ENCODE measurements at regions not wholly inside any gene's neighbourhood (a gene's known extent, or its start where the extent isn't known, plus 50 kb on each side); places are given as distances from the start of the nearest gene placed in this dataset.
A peak's percentile ranks its signal among the peaks of the same experiment; 100 is the strongest.

DNA sequence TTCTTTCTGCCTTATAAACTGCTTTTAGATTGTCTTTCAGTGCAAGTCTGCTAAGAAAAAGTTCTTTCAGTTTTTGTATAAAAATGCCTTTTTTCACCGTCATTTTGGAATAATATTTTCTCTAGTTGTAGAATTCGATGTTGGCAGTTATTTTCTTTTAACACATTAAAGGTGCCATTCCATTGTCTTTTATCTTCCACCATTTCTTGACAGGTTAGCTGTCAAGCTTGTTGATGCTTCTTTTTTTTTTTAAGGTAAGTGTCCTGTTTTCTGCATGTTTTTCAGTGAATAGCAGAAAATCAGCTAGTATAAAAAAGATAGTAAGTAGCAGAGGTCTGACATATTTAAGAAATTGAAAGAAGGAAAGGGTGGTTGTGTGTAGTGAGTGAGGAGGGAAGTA is 118.5 kb upstream of the NPFFR2 start:
- H3K27me3 ChIP-seq (replicated peaks; ENCODE audit: insufficient read depth, low read depth, low read length, poor library complexity), result no peaks in the 10 kb centered on the region
- intact Hi-C loops (cut with micrococcal nuclease; ENCODE audit: unreplicated experiment), result no loop called here

GRCh38 chr4:71923070-71923469 is 108.7 kb upstream of the NPFFR2 start:
- TF ChIP-seq, protein P1, sequence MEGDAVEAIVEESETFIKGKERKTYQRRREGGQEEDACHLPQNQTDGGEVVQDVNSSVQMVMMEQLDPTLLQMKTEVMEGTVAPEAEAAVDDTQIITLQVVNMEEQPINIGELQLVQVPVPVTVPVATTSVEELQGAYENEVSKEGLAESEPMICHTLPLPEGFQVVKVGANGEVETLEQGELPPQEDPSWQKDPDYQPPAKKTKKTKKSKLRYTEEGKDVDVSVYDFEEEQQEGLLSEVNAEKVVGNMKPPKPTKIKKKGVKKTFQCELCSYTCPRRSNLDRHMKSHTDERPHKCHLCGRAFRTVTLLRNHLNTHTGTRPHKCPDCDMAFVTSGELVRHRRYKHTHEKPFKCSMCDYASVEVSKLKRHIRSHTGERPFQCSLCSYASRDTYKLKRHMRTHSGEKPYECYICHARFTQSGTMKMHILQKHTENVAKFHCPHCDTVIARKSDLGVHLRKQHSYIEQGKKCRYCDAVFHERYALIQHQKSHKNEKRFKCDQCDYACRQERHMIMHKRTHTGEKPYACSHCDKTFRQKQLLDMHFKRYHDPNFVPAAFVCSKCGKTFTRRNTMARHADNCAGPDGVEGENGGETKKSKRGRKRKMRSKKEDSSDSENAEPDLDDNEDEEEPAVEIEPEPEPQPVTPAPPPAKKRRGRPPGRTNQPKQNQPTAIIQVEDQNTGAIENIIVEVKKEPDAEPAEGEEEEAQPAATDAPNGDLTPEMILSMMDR (conservative IDR thresholded peaks at IDR 0.05; ENCODE audit: low read depth, low read length), result no peak
- no peak for TF ChIP-seq EZH2 (IDR thresholded peaks at IDR 0.05; ENCODE audit: borderline replicate concordance, low read depth, low read length, poor library complexity, severe bottlenecking)
- Histone ChIP-seq H3K27me3 (replicated peaks; ENCODE audit: insufficient read depth, low read depth, low read length, poor library complexity) (no peaks in the 10 kb centered on the region), H3K27ac (ENCODE audit: low read depth, low read length, poor library complexity, severe bottlenecking) (no peak overlapping the region), H3K4me1 (ENCODE audit: insufficient read depth, low read length, poor library complexity, severe bottlenecking) (no peaks in the 10 kb centered on the region), H3K9me3 (ENCODE audit: low read depth, low read length, poor library complexity, severe bottlenecking) (no peaks in the 10 kb centered on the region), H3K36me3 (ENCODE audit: insufficient read depth, low read length, poor library complexity, severe bottlenecking) (no peaks in the 10 kb centered on the region), H3K4me3 (ENCODE audit: low read depth, low read length, poor library complexity, severe bottlenecking) (no peak overlapping the region)
- ChIA-PET POLR2A (ENCODE audit: low non-redundant PET) (no interaction called here), CTCF (no interaction called here)
- peak; percentile 28 for DNase-seq (ENCODE audit: low spot score)
- intact Hi-C loops (cut with micrococcal nuclease; ENCODE audit: unreplicated experiment), result no loop called here
- BruUV-seq (replicated peaks), result no TSS peak

More for the DNA sequence above, 118.5 kb upstream of the NPFFR2 start:
- ChIA-PET POLR2A (ENCODE audit: low non-redundant PET) (no interaction called here), CTCF (no interaction called here)
- Histone ChIP-seq H3K9me3 (ENCODE audit: low read depth, low read length, poor library complexity, severe bottlenecking) (no peaks in the 10 kb centered on the region), H3K27ac (ENCODE audit: low read depth, low read length, poor library complexity, severe bottlenecking) (no peak overlapping the region), H3K4me3 (ENCODE audit: low read depth, low read length, poor library complexity, severe bottlenecking) (no peak overlapping the region), H3K36me3 (ENCODE audit: insufficient read depth, low read length, poor library complexity, severe bottlenecking) (no peaks in the 10 kb centered on the region), H3K4me1 (ENCODE audit: insufficient read depth, low read length, poor library complexity, severe bottlenecking) (no peaks in the 10 kb centered on the region)
- no peak for DNase-seq (ENCODE audit: low spot score)
- no TSS peak for BruUV-seq (replicated peaks)
- no peak for TF ChIP-seq EZH2 (IDR thresholded peaks at IDR 0.05; ENCODE audit: borderline replicate concordance, low read depth, low read length, poor library complexity, severe bottlenecking)

DNA sequence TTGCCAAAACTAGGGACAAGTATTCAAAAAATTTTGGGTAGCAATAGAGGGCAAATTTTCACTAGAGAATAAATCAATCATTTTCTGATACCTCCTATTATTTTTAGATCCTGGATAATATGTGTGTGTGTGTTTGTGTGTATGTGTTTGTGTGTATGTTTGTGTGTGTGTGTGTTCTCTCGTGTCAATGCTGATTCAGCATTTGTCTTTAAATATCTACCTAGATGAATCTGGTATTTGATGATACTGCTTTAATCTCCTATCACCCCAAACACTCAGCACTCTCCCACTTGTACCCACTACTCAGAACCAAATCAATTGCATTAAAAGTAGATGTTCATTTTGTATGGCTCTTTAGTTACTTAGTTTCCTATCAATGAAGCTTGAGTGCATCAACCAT is 101.3 kb upstream of the NPFFR2 start:
- no peak overlapping the region for H3K4me3 ChIP-seq (ENCODE audit: low read depth, low read length, poor library complexity, severe bottlenecking)
- ChIA-PET POLR2A (ENCODE audit: low non-redundant PET) (no interaction called here), CTCF (no interaction called here)
- no peaks in the 10 kb centered on the region for H3K4me1 ChIP-seq (ENCODE audit: insufficient read depth, low read length, poor library complexity, severe bottlenecking)
- no peak for DNase-seq (ENCODE audit: low spot score)
- BruUV-seq (replicated peaks), result no TSS peak
- H3K27me3 ChIP-seq (replicated peaks; ENCODE audit: insufficient read depth, low read depth, low read length, poor library complexity), result no peaks in the 10 kb centered on the region
- intact Hi-C loops (cut with micrococcal nuclease; ENCODE audit: unreplicated experiment), result no loop called here
- no peaks in the 10 kb centered on the region for H3K36me3 ChIP-seq (ENCODE audit: insufficient read depth, low read length, poor library complexity, severe bottlenecking)
- H3K27ac ChIP-seq (ENCODE audit: low read depth, low read length, poor library complexity, severe bottlenecking), result no peak overlapping the region
- TF ChIP-seq EZH2 (IDR thresholded peaks at IDR 0.05; ENCODE audit: borderline replicate concordance, low read depth, low read length, poor library complexity, severe bottlenecking), result no peak
- TF ChIP-seq, protein P1 (conservative IDR thresholded peaks at IDR 0.05; ENCODE audit: low read depth, low read length), result no peak
- H3K9me3 ChIP-seq (ENCODE audit: low read depth, low read length, poor library complexity, severe bottlenecking), result no peaks in the 10 kb centered on the region

DNA sequence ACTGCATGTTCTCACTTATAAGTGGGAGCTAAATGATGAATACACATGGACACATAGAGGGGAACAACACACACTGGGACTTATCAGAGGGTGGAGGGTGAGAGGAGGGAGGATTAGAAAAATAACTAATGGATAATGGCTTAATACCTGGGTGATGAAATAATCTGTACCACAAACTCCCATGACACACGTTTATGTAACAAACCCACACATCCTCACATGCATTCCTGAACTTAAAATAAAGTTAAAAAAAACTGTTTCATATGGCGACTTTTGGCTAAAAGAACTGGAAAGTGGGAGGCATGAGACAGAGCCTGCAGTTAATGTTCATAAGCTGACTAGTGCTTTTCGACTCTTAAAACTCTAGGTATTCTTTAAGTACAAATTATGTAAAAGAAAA is 98.9 kb upstream of the NPFFR2 start:
- intact Hi-C loops (cut with micrococcal nuclease; ENCODE audit: unreplicated experiment), result no loop called here
- peaks cover 9% of the 10 kb centered on the region for H3K4me1 ChIP-seq (ENCODE audit: insufficient read depth, low read length, poor library complexity, severe bottlenecking)
- BruUV-seq (replicated peaks), result no TSS peak
- CTCF ChIA-PET, result no interaction called here
- H3K27me3 ChIP-seq (replicated peaks; ENCODE audit: insufficient read depth, low read depth, low read length, poor library complexity), result no peaks in the 10 kb centered on the region
- DNase-seq (ENCODE audit: low spot score), result no peak
- H3K4me3 ChIP-seq (ENCODE audit: low read depth, low read length, poor library complexity, severe bottlenecking), result no peak overlapping the region
- H3K36me3 ChIP-seq (ENCODE audit: insufficient read depth, low read length, poor library complexity, severe bottlenecking), result no peaks in the 10 kb centered on the region
- H3K9me3 ChIP-seq (ENCODE audit: low read depth, low read length, poor library complexity, severe bottlenecking), result no peaks in the 10 kb centered on the region
- POLR2A ChIA-PET (ENCODE audit: low non-redundant PET), result no interaction called here
- TF ChIP-seq, protein P1 (conservative IDR thresholded peaks at IDR 0.05; ENCODE audit: low read depth, low read length), result no peak
- TF ChIP-seq EZH2 (IDR thresholded peaks at IDR 0.05; ENCODE audit: borderline replicate concordance, low read depth, low read length, poor library complexity, severe bottlenecking), result no peak
- H3K27ac ChIP-seq (ENCODE audit: low read depth, low read length, poor library complexity, severe bottlenecking), result no peak overlapping the region

All from A673 (cell line).